H1 (cell line): ENCODE measurements at regions not wholly inside any gene's neighbourhood (a gene's known extent, or its start where the extent isn't known, plus 50 kb on each side); places are given as distances from the start of the nearest gene placed in this dataset.
A peak's percentile ranks its signal among the peaks of the same experiment; 100 is the strongest.

Source experiments
- CTCF ChIA-PET: fragments of 300-600 bp; sonication (Branson Sonifier 250); formaldehyde crosslinking; loops from one replicate; lab custom pipeline; 2021; ENCODE audit not compliant: partially characterized antibody; lab: Charles Lee
- POLR2A ChIA-PET: fragments of 300-600 bp; sonication (Branson Sonifier 250); formaldehyde crosslinking; loops from one replicate; lab custom pipeline; 2021; ENCODE audit warnings: inconsistent platforms; ENCODE audit not compliant: partially characterized antibody; lab: Charles Lee
- DNase-seq, 2 experiments: peaks; one replicate each; pipeline versions ENCODE4 v3.0.0 to v3.0.0-alpha.2; 2010 to 2022; ENCODE audit warnings: low spot score in 2 of 2, low read depth in 1 of 2, mixed read lengths in 1 of 2
- FAIRE-seq: peaks from 2 replicates; lab custom pipeline; 2011; peaks lifted over from hg19 to GRCh38; lab: Jason Lieb, UNC
- H2AFZ ChIP-seq: 2 replicates; pipeline ENCODE4 v1.8.1; 2012; ENCODE audit warnings: low read length, inconsistent platforms
- H2AK5ac ChIP-seq: 2 replicates; pipeline ENCODE4 v1.6.1; 2013; ENCODE audit warnings: low read depth, low read length
- H2BK120ac ChIP-seq: replicated peaks from 2 replicates; pipeline ENCODE3; 2013; ENCODE audit warnings: low read depth, low read length, inconsistent platforms
- H2BK12ac ChIP-seq: 2 replicates; pipeline ENCODE4 v1.6.1; 2013; ENCODE audit warnings: low read depth, low read length
- H2BK15ac ChIP-seq: 2 replicates; pipeline ENCODE4 v1.6.1; 2013; ENCODE audit warnings: low read length
- H2BK20ac ChIP-seq: 2 replicates; pipeline ENCODE4 v1.6.1; 2013; ENCODE audit warnings: low read length
- H2BK5ac ChIP-seq: 2 replicates; pipeline ENCODE4 v1.6.1; 2013; ENCODE audit warnings: low read depth, low read length
- H3K14ac ChIP-seq: 2 replicates; pipeline ENCODE4 v1.6.1; 2013; ENCODE audit warnings: inconsistent platforms; ENCODE audit not compliant: insufficient read length
- H3K18ac ChIP-seq: 2 replicates; pipeline ENCODE4 v1.6.1; 2013; ENCODE audit warnings: low read length; ENCODE audit errors: extremely low read depth
- H3K23ac ChIP-seq: 2 replicates; pipeline ENCODE4 v1.6.1; 2013; ENCODE audit warnings: inconsistent platforms; ENCODE audit not compliant: insufficient read length
- H3K23me2 ChIP-seq: 2 replicates; pipeline ENCODE4 v1.6.1; 2013; ENCODE audit warnings: low read depth, low read length
- H3K27ac ChIP-seq: 2 replicates; pipeline ENCODE4 v1.6.1; 2011; ENCODE audit warnings: low read depth, low read length, inconsistent platforms
- H3K27me3 ChIP-seq, 4 experiments: replicated peaks in 1 of 4; 1 replicate in 1 of 4; 2 replicates in 3 of 4; pipeline versions ENCODE4 v1.6.1 to v1.8.1; 2011 to 2013; ENCODE audit warnings: low read length in 3 of 4, mild to moderate bottlenecking in 3 of 4, inconsistent platforms in 2 of 4, mixed read lengths in 2 of 4, moderate library complexity in 1 of 4; ENCODE audit not compliant: control insufficient read depth in 3 of 4, insufficient read depth in 3 of 4; ENCODE audit errors: extremely low read depth in 1 of 4
- H3K36me3 ChIP-seq, 4 experiments: 2 replicates each; pipeline versions ENCODE4 v1.6.1 to v1.8.1; 2011 to 2013; ENCODE audit warnings: mild to moderate bottlenecking in 4 of 4, low read length in 3 of 4, moderate library complexity in 2 of 4, control low read depth in 1 of 4, inconsistent platforms in 1 of 4; ENCODE audit not compliant: insufficient read depth in 4 of 4, control insufficient read depth in 2 of 4
- H3K4ac ChIP-seq: replicated peaks from 2 replicates; pipeline ENCODE3; 2013; ENCODE audit warnings: low read length, low read depth, mixed read lengths, inconsistent platforms; ENCODE audit not compliant: insufficient read length
- H3K4me1 ChIP-seq, 4 experiments: replicated peaks in 1 of 4; 1 replicate in 1 of 4; 2 replicates in 3 of 4; pipeline versions ENCODE4 v1.6.1 to v1.8.1; 2011 to 2013; ENCODE audit warnings: low read length in 3 of 4, inconsistent platforms in 2 of 4, mixed read lengths in 1 of 4; ENCODE audit not compliant: insufficient read depth in 4 of 4, control insufficient read depth in 3 of 4
- H3K4me2 ChIP-seq, 2 experiments: 2 replicates each; pipeline versions ENCODE4 v1.6.1 to v1.8.1; 2011 to 2013; ENCODE audit warnings: low read depth in 2 of 2, low read length in 2 of 2, control low read depth in 1 of 2, inconsistent platforms in 1 of 2, mild to moderate bottlenecking in 1 of 2; ENCODE audit not compliant: insufficient read depth in 1 of 2
- H3K4me3 ChIP-seq, 4 experiments: fragments of 200-600, 300-600 bp in 1 of 4; sonication (generic), shearing (Covaris generic), sonication (Bioruptor Twin) in 1 of 4; 2 replicates each; pipeline versions ENCODE4 v1.5.1 to v1.8.1; 2011 to 2016; ENCODE audit warnings: low read length in 4 of 4, low read depth in 3 of 4, control low read depth in 2 of 4, inconsistent platforms in 2 of 4, mild to moderate bottlenecking in 2 of 4, mixed read lengths in 1 of 4, moderate library complexity in 1 of 4; ENCODE audit not compliant: insufficient read depth in 2 of 4; ENCODE audit errors: extremely low read depth in 1 of 4
- H3K56ac ChIP-seq: replicated peaks from 2 replicates; pipeline ENCODE3; 2013; ENCODE audit warnings: low read depth, mild to moderate bottlenecking, mixed read lengths, low read length, inconsistent platforms; ENCODE audit not compliant: insufficient read length
- H3K79me1 ChIP-seq: 2 replicates; pipeline ENCODE4 v1.6.1; 2013; ENCODE audit warnings: low read depth, low read length, control low read depth
- H3K79me2 ChIP-seq, 2 experiments: 2 replicates each; pipeline versions ENCODE4 v1.6.1 to v1.8.1; 2012 to 2013; ENCODE audit warnings: low read length in 2 of 2, mild to moderate bottlenecking in 2 of 2, inconsistent platforms in 1 of 2; ENCODE audit not compliant: insufficient read depth in 2 of 2, control insufficient read depth in 1 of 2
- H3K9ac ChIP-seq, 4 experiments: replicated peaks in 1 of 4; 1 replicate in 1 of 4; 2 replicates in 3 of 4; pipeline versions ENCODE4 v1.6.1 to v1.8.1; 2011 to 2013; ENCODE audit warnings: low read depth in 3 of 4, low read length in 3 of 4, control low read depth in 2 of 4, mild to moderate bottlenecking in 2 of 4, moderate library complexity in 2 of 4, inconsistent platforms in 1 of 4; ENCODE audit errors: extremely low read depth in 1 of 4
- H3K9me3 ChIP-seq, 2 experiments: 2 replicates each; pipeline versions ENCODE4 v1.6.1 to v1.8.1; 2012 to 2013; ENCODE audit warnings: mild to moderate bottlenecking in 2 of 2, moderate library complexity in 2 of 2, control low read depth in 1 of 2, inconsistent platforms in 1 of 2, low read depth in 1 of 2, low read length in 1 of 2, mixed read lengths in 1 of 2; ENCODE audit not compliant: insufficient read depth in 2 of 2
- H4K20me1 ChIP-seq, 2 experiments: replicated peaks in 1 of 2; 2 replicates each; pipeline versions ENCODE3 to v1.8.1; 2011 to 2013; ENCODE audit warnings: inconsistent platforms in 2 of 2, low read length in 2 of 2, mild to moderate bottlenecking in 1 of 2; ENCODE audit not compliant: insufficient read depth in 2 of 2, control insufficient read depth in 1 of 2
- H4K5ac ChIP-seq: 2 replicates; pipeline ENCODE4 v1.6.1; 2013; ENCODE audit warnings: low read length, low read depth, mixed read lengths, inconsistent platforms; ENCODE audit not compliant: insufficient read length
- H4K8ac ChIP-seq: 2 replicates; pipeline ENCODE4 v1.8.0; 2013; ENCODE audit warnings: mild to moderate bottlenecking, moderate library complexity, low read length, inconsistent platforms; ENCODE audit not compliant: insufficient read depth; ENCODE audit errors: extremely low read depth
- H4K91ac ChIP-seq: replicated peaks from 2 replicates; pipeline ENCODE3; 2013; ENCODE audit warnings: low read length, mixed read lengths, inconsistent platforms; ENCODE audit not compliant: insufficient read length
- ASH2L ChIP-seq: fragments of 200-600, 300-600 bp; sonication (generic); IDR thresholded peaks from one replicate; pipeline ENCODE4 v1.7.1; 2017; ENCODE audit warnings: low read length
- ATF2 ChIP-seq: IDR thresholded peaks from 2 replicates; pipeline ENCODE4 v1.6.1; 2012; ENCODE audit warnings: low read length, inconsistent platforms
- BCL11A ChIP-seq, 2 experiments: IDR thresholded peaks; one replicate each; pipeline ENCODE4 v1.6.1; 2011; ENCODE audit warnings: low read depth in 2 of 2, low read length in 2 of 2, mild to moderate bottlenecking in 2 of 2
- CREB1 ChIP-seq: IDR thresholded peaks from 2 replicates; pipeline ENCODE4 v1.6.1; 2012; ENCODE audit warnings: inconsistent platforms
- RAD21 ChIP-seq, 2 experiments: IDR thresholded peaks in 1 of 2; conservative IDR thresholded peaks in 1 of 2; 2 replicates each; pipeline ENCODE4 v1.6.1; 2011; ENCODE audit warnings: low read depth in 2 of 2, low read length in 2 of 2, improper control_type of control experiment in 1 of 2, inconsistent platforms in 1 of 2, mild to moderate bottlenecking in 1 of 2, moderate library complexity in 1 of 2
- RBBP5 ChIP-seq: IDR thresholded peaks from 2 replicates; pipeline ENCODE4 v1.7.1; 2012; ENCODE audit warnings: low read depth, mild to moderate bottlenecking, inconsistent platforms, low read length, moderate library complexity, borderline replicate concordance
- SIN3A ChIP-seq, 2 experiments: IDR thresholded peaks in 1 of 2; conservative IDR thresholded peaks in 1 of 2; 2 replicates each; pipeline ENCODE4 v1.6.1; 2011 to 2012; ENCODE audit warnings: low read length in 2 of 2, improper control_type of control experiment in 1 of 2, low read depth in 1 of 2, mild to moderate bottlenecking in 1 of 2
- SP1 ChIP-seq: IDR thresholded peaks from 2 replicates; pipeline ENCODE4 v1.6.1; 2011; ENCODE audit warnings: low read depth, low read length
- WGBS, 2 experiments: shearing (Covaris generic) in 1 of 2; methylation state at CpG; one replicate each; pipeline versions ENCODE4 v1.1.6 to v1.1.7; 2013 to 2015; ENCODE audit warnings: low lambda C conversion rate in 2 of 2, mixed read lengths in 2 of 2, inconsistent platforms in 1 of 2, low coverage in 1 of 2, missing lambda C conversion rate in 1 of 2; ENCODE audit not compliant: insufficient replicate concordance in 2 of 2, insufficient coverage in 1 of 2, insufficient read length in 1 of 2; ENCODE audit errors: extremely low coverage in 1 of 2, missing lambda C conversion rate in 1 of 2; 5-methylcytosine and 5-hydroxymethylcytosine counted together

DNA sequence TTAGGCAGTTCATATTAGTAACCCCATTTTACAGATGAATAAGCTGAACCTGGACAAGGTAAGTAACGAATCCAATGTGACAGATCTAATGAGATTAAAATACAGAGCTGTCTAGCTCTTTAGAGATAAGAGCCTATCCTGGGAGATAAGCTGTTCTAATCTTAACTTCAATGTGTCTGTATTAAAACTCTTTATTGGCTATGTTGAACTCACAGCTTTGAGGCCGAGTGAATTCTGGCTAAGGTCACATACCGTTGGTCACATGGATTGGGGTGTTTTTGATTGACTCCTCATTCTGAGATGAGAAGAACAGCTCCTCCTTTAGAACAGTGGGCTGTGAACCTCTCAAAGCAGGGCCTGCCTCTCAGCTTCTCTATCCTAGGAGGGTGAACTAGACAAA, 113.4 kb upstream of the EEPD1 start:
- Histone ChIP-seq H4K5ac (no peak overlapping the region), H2BK20ac (no peak overlapping the region), H3K4me1 (peaks cover 3 to 12% (median 3%) of the 10 kb centered on the region in 4 experiments; a peak in 4 of 7 replicates), H2BK15ac (no peak overlapping the region), H4K91ac (no peak overlapping the region), H3K14ac (no peak overlapping the region), H2BK120ac (no peak overlapping the region), H3K79me1 (no peaks in the 10 kb centered on the region), H4K8ac (no peak overlapping the region), H4K20me1 (no peaks in the 10 kb centered on the region), H3K9me3 (no peaks in the 10 kb centered on the region), H2AFZ (no peak overlapping the region), H3K27me3 (no peaks in the 10 kb centered on the region), H2BK5ac (no peak overlapping the region), H3K27ac (no peak overlapping the region), H3K4me3 (no peak overlapping the region), H3K23ac (no peak overlapping the region), H3K4me2 (no peak overlapping the region), H3K36me3 (no peaks in the 10 kb centered on the region), H3K18ac (no peak overlapping the region), H3K79me2 (no peaks in the 10 kb centered on the region), H2AK5ac (no peak overlapping the region), H2BK12ac (no peak overlapping the region), H3K56ac (no peak overlapping the region), H3K4ac (no peak overlapping the region), H3K23me2 (no peaks in the 10 kb centered on the region), H3K9ac (peak overlapping the region in 1 of 4 experiments; percentile 37; a peak in 1 of 7 replicates)
- POLR2A ChIA-PET, result no interaction called here
- CTCF ChIA-PET, result interaction anchor here (0.6 to 2.2 kb wide), 8 partner anchors 9 to 256 kb away, joined by 3 to 14 read pairs (median 4); no protein-coding TSS in a partner anchor
- WGBS, 2 experiments, result 86% methylated on average over 3 of the region's 3 CpGs; no CpG with 5 or more reads in 1 of the 2 experiments
- DNase-seq (no peak), FAIRE-seq (no peak)
- no peak for TF ChIP-seq SIN3A (conservative IDR thresholded peaks at IDR 0.05 in 1 of 2, IDR thresholded peaks at IDR 0.05 in 1 of 2; ENCODE audit: low read depth in 1 of 2, low read length in 2 of 2)
- no peak for TF ChIP-seq BCL11A (IDR thresholded peaks at IDR 0.05; ENCODE audit: low read depth in 2 of 2, low read length in 2 of 2)
- TF ChIP-seq ATF2, result no peak
- TF ChIP-seq CREB1, result no peak
- no peak for TF ChIP-seq ASH2L
- no peak for TF ChIP-seq SP1
- TF ChIP-seq RBBP5, result no peak
- TF ChIP-seq RAD21 (IDR thresholded peaks at IDR 0.05 in 1 of 2, conservative IDR thresholded peaks at IDR 0.05 in 1 of 2; ENCODE audit: low read depth in 2 of 2, low read length in 2 of 2), result no peak
